Vagina (tissue), 2 donors: ENCODE measurements at regions not wholly inside any gene's neighbourhood (a gene's known extent, or its start where the extent isn't known, plus 50 kb on each side); places are given as distances from the start of the nearest gene placed in this dataset.

Experiments used
- POLR2A ChIP-seq, 2 donors: fragments of 450-650 bp; IDR thresholded peaks; one replicate each; pipeline ENCODE4 v1.6.1; 2017; ENCODE audit warnings: antibody characterized with exemption in 2 of 2, mild to moderate bottlenecking in 2 of 2, moderate library complexity in 2 of 2
- POLR2AphosphoS5 ChIP-seq, 2 donors: sonication (generic); formaldehyde crosslinking; IDR thresholded peaks; one replicate each; pipeline ENCODE4 v1.9.0; 2017; ENCODE audit warnings: antibody characterized with exemption in 2 of 2, mild to moderate bottlenecking in 2 of 2, low read depth in 1 of 2; ENCODE audit not compliant: insufficient read depth in 1 of 2
- TF ChIP-seq, protein P1 (sequence below), 3 experiments: fragments of 450-650 bp in 2 of 3; fragments of 200-600 bp in 1 of 3; sonication (generic) in 1 of 3; IDR thresholded peaks; one replicate each; pipeline ENCODE4 v1.5.1; 2017 to 2019; ENCODE audit warnings: antibody characterized with exemption in 3 of 3, mild to moderate bottlenecking in 2 of 3, moderate library complexity in 2 of 3

DNA sequence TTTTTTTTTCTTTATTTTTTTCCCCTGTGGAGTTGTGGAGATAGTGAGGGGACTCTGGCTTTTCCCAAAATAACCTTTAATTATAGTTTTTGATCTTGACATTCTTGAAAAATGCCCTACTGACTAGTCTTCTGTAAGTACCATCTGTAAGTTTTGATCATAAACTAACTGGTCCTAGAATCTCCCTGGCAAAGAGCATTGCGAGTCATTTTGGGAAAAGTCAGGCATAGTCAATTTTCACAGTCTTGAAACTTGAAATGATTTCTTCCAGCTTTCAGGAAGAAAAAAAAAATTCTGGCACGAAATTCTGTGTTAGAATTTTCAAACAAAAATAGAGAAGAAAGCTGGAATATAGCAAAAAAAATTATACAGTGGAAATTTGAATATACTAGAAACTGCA, 181.2 kb upstream of the SNX7 start:
- TF ChIP-seq, protein P1, sequence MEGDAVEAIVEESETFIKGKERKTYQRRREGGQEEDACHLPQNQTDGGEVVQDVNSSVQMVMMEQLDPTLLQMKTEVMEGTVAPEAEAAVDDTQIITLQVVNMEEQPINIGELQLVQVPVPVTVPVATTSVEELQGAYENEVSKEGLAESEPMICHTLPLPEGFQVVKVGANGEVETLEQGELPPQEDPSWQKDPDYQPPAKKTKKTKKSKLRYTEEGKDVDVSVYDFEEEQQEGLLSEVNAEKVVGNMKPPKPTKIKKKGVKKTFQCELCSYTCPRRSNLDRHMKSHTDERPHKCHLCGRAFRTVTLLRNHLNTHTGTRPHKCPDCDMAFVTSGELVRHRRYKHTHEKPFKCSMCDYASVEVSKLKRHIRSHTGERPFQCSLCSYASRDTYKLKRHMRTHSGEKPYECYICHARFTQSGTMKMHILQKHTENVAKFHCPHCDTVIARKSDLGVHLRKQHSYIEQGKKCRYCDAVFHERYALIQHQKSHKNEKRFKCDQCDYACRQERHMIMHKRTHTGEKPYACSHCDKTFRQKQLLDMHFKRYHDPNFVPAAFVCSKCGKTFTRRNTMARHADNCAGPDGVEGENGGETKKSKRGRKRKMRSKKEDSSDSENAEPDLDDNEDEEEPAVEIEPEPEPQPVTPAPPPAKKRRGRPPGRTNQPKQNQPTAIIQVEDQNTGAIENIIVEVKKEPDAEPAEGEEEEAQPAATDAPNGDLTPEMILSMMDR (IDR thresholded peaks at IDR 0.05), result no peak
- TF ChIP-seq POLR2A (IDR thresholded peaks at IDR 0.05), result no peak
- no peak for TF ChIP-seq POLR2AphosphoS5 (IDR thresholded peaks at IDR 0.05; ENCODE audit: insufficient read depth in 1 of 2, low read depth in 1 of 2)
